GM12878 (cell line): ENCODE measurements at regions not wholly inside any gene's neighbourhood (a gene's known extent, or its start where the extent isn't known, plus 50 kb on each side); places are given as distances from the start of the nearest gene placed in this dataset.

Experiments used
- CHD1 ChIP-seq: IDR thresholded peaks from 2 replicates; pipeline ENCODE4 v1.6.1; 2012; ENCODE audit warnings: low read depth, low read length, improper control_type of control experiment
- YY1 ChIP-seq: IDR thresholded peaks from 2 replicates; pipeline ENCODE4 v1.6.1; 2011; ENCODE audit warnings: low read depth, mild to moderate bottlenecking, low read length

DNA sequence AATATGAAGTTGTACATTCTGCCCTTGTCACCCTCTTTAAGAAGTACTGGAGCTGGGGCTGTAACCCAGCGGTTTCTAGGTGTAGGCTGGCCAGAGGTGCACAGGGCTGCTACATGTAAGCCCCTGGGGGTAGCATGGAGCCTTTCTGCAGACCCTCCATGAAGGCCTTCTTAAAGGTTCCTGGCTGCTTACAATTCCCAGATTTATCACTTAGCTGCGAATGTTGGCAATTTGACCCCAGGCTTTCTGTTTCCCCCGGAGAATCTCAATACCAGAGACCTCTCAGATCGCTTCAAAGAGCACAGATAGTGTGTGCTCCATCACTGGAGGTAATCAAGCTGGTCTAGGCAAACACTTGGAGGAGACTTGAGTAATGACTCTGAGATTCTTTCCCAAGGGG lies 309.4 kb downstream of the CBLN1 start:
- TF ChIP-seq CHD1 = no peak
- TF ChIP-seq YY1 = no peak
